ENCODE measurements at regions not wholly inside any gene's neighbourhood (a gene's known extent, or its start where the extent isn't known, plus 50 kb on each side); places are given as distances from the start of the nearest gene placed in this dataset.

DNA sequence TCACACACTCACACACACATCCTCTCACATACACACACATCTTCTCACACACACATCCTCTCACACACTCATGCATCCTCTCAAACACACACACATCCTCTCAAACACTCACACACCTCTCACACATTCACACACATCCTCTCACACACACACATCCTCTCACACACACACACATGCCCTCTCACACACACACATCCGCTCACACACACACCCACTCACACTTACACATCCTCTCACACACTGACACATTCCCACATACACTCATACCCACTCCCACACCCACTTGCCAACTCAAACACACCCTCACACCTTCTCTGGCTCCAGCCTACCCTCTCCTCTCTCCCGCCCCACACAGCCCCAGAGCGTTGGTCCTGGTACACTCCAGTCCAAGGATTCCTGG lies 127.9 kb upstream of the SLC30A5 start (continued):
- TF ChIP-seq NRF1 (conservative IDR thresholded peaks at IDR 0.05 in 1 of 2, IDR thresholded peaks at IDR 0.05 in 1 of 2) (no peak), BCLAF1 (IDR thresholded peaks at IDR 0.05; ENCODE audit: borderline replicate concordance in 1 of 2, control insufficient read depth in 1 of 2, low read depth in 2 of 2, low read length in 1 of 2) (no peak)
- TF ChIP-seq, protein P1, sequence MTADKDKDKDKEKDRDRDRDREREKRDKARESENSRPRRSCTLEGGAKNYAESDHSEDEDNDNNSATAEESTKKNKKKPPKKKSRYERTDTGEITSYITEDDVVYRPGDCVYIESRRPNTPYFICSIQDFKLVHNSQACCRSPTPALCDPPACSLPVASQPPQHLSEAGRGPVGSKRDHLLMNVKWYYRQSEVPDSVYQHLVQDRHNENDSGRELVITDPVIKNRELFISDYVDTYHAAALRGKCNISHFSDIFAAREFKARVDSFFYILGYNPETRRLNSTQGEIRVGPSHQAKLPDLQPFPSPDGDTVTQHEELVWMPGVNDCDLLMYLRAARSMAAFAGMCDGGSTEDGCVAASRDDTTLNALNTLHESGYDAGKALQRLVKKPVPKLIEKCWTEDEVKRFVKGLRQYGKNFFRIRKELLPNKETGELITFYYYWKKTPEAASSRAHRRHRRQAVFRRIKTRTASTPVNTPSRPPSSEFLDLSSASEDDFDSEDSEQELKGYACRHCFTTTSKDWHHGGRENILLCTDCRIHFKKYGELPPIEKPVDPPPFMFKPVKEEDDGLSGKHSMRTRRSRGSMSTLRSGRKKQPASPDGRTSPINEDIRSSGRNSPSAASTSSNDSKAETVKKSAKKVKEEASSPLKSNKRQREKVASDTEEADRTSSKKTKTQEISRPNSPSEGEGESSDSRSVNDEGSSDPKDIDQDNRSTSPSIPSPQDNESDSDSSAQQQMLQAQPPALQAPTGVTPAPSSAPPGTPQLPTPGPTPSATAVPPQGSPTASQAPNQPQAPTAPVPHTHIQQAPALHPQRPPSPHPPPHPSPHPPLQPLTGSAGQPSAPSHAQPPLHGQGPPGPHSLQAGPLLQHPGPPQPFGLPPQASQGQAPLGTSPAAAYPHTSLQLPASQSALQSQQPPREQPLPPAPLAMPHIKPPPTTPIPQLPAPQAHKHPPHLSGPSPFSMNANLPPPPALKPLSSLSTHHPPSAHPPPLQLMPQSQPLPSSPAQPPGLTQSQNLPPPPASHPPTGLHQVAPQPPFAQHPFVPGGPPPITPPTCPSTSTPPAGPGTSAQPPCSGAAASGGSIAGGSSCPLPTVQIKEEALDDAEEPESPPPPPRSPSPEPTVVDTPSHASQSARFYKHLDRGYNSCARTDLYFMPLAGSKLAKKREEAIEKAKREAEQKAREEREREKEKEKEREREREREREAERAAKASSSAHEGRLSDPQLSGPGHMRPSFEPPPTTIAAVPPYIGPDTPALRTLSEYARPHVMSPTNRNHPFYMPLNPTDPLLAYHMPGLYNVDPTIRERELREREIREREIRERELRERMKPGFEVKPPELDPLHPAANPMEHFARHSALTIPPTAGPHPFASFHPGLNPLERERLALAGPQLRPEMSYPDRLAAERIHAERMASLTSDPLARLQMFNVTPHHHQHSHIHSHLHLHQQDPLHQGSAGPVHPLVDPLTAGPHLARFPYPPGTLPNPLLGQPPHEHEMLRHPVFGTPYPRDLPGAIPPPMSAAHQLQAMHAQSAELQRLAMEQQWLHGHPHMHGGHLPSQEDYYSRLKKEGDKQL (CRISPR knock-in tag; IDR thresholded peaks at IDR 0.05; ENCODE audit: borderline replicate concordance), result no peak

Data from K562 (cell line).